GM23248 (cell line): ENCODE measurements at regions not wholly inside any gene's neighbourhood (a gene's known extent, or its start where the extent isn't known, plus 50 kb on each side); places are given as distances from the start of the nearest gene placed in this dataset.

Experiments
- EZH2 ChIP-seq: fragments of 200-600 bp; sonication (generic); IDR thresholded peaks from 2 replicates; pipeline ENCODE4 v1.6.1; 2018; ENCODE audit warnings: antibody characterized with exemption, mild to moderate bottlenecking; ENCODE audit not compliant: insufficient read depth, poor library complexity, severe bottlenecking
- EZH2phosphoT487 ChIP-seq: fragments of 200-600 bp; sonication (generic); IDR thresholded peaks from 2 replicates; pipeline ENCODE4 v1.6.1; 2018; ENCODE audit warnings: antibody characterized with exemption, moderate library complexity, mild to moderate bottlenecking, low read depth; ENCODE audit not compliant: insufficient read depth

- TF ChIP-seq EZH2phosphoT487 (no peak), EZH2 (no peak)
Measured at GRCh38 chr2:140122001-140122400, 1341.8 kb upstream of the NXPH2 start.
